MM.1S (cell line): ENCODE measurements at regions not wholly inside any gene's neighbourhood (a gene's known extent, or its start where the extent isn't known, plus 50 kb on each side); places are given as distances from the start of the nearest gene placed in this dataset.

Source experiments
- EZH2 ChIP-seq: fragments of 300-600 bp; sonication (generic); optimal IDR thresholded peaks from 2 replicates; pipeline ENCODE3; 2017; ENCODE audit warnings: low read depth, mild to moderate bottlenecking, antibody characterized with exemption, low read length, mixed read lengths
- TF ChIP-seq, protein P1 (sequence below): fragments of 300-600 bp; sonication (generic); IDR thresholded peaks from 2 replicates; pipeline ENCODE4 v1.5.1; 2016; ENCODE audit warnings: antibody characterized with exemption, low read length, mixed read lengths

- TF ChIP-seq, protein P1, sequence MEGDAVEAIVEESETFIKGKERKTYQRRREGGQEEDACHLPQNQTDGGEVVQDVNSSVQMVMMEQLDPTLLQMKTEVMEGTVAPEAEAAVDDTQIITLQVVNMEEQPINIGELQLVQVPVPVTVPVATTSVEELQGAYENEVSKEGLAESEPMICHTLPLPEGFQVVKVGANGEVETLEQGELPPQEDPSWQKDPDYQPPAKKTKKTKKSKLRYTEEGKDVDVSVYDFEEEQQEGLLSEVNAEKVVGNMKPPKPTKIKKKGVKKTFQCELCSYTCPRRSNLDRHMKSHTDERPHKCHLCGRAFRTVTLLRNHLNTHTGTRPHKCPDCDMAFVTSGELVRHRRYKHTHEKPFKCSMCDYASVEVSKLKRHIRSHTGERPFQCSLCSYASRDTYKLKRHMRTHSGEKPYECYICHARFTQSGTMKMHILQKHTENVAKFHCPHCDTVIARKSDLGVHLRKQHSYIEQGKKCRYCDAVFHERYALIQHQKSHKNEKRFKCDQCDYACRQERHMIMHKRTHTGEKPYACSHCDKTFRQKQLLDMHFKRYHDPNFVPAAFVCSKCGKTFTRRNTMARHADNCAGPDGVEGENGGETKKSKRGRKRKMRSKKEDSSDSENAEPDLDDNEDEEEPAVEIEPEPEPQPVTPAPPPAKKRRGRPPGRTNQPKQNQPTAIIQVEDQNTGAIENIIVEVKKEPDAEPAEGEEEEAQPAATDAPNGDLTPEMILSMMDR = no peak
- no peak for TF ChIP-seq EZH2
Measured at GRCh38 chr20:16947479-16947878, 199.3 kb downstream of the OTOR start.
